Neural cell (in vitro differentiated cells): ENCODE measurements at regions not wholly inside any gene's neighbourhood (a gene's known extent, or its start where the extent isn't known, plus 50 kb on each side); places are given as distances from the start of the nearest gene placed in this dataset.

Experiments
- CTCF ChIP-seq: fragments of 450-650 bp; IDR thresholded peaks from 2 replicates; pipeline ENCODE4 v1.5.1; 2014; ENCODE audit warnings: antibody characterized with exemption, mild to moderate bottlenecking, moderate library complexity; ENCODE audit not compliant: poor library complexity, severe bottlenecking
- SMC3 ChIP-seq: fragments of 450-650 bp; conservative IDR thresholded peaks from 2 replicates; pipeline ENCODE4 v1.6.1; 2014; ENCODE audit warnings: antibody characterized with exemption, mild to moderate bottlenecking, moderate library complexity; ENCODE audit not compliant: poor library complexity

GRCh38 chr4:14906805-14907204, 95.5 kb upstream of the CPEB2 start:
- TF ChIP-seq CTCF (no peak), SMC3 (no peak)
